Ishikawa (cell line): ENCODE measurements at regions not wholly inside any gene's neighbourhood (a gene's known extent, or its start where the extent isn't known, plus 50 kb on each side); places are given as distances from the start of the nearest gene placed in this dataset.

ENCODE experiments used
- CEBPB ChIP-seq: IDR thresholded peaks from 2 replicates; pipeline ENCODE4 v1.6.1; 2012
- CREB1 ChIP-seq: IDR thresholded peaks from 2 replicates; pipeline ENCODE4 v1.6.1; 2012; ENCODE audit warnings: low read depth
- EGR1 ChIP-seq: IDR thresholded peaks from 2 replicates; pipeline ENCODE4 v1.6.1; 2012
- EP300 ChIP-seq: IDR thresholded peaks from 2 replicates; pipeline ENCODE4 v1.6.1; 2012; ENCODE audit warnings: borderline replicate concordance
- FOXM1 ChIP-seq: IDR thresholded peaks from 2 replicates; pipeline ENCODE4 v1.6.1; 2012; ENCODE audit warnings: low read depth, borderline replicate concordance
- MAX ChIP-seq: IDR thresholded peaks from 2 replicates; pipeline ENCODE4 v1.6.1; 2012
- NFIC ChIP-seq: IDR thresholded peaks from 2 replicates; pipeline ENCODE4 v1.6.1; 2012
- RAD21 ChIP-seq: IDR thresholded peaks from 2 replicates; pipeline ENCODE4 v1.6.1; 2012; ENCODE audit warnings: low read depth
- TAF1 ChIP-seq: IDR thresholded peaks from 2 replicates; pipeline ENCODE4 v1.6.1; 2012; ENCODE audit warnings: low read depth, mild to moderate bottlenecking
- TCF12 ChIP-seq: IDR thresholded peaks from 2 replicates; pipeline ENCODE4 v1.6.1; 2012; ENCODE audit warnings: low read depth
- TEAD4 ChIP-seq: IDR thresholded peaks from 2 replicates; pipeline ENCODE4 v1.6.1; 2012
- USF1 ChIP-seq: IDR thresholded peaks from 2 replicates; pipeline ENCODE4 v1.6.1; 2012
- YY1 ChIP-seq: IDR thresholded peaks from 2 replicates; pipeline ENCODE4 v1.6.1; 2012; ENCODE audit warnings: low read depth
- ZBTB7A ChIP-seq: IDR thresholded peaks from 2 replicates; pipeline ENCODE4 v1.6.1; 2012; ENCODE audit warnings: low read depth
- TF ChIP-seq, protein P1 (sequence below): IDR thresholded peaks from 2 replicates; pipeline ENCODE4 v1.6.1; 2012; ENCODE audit warnings: low read depth, mild to moderate bottlenecking

DNA sequence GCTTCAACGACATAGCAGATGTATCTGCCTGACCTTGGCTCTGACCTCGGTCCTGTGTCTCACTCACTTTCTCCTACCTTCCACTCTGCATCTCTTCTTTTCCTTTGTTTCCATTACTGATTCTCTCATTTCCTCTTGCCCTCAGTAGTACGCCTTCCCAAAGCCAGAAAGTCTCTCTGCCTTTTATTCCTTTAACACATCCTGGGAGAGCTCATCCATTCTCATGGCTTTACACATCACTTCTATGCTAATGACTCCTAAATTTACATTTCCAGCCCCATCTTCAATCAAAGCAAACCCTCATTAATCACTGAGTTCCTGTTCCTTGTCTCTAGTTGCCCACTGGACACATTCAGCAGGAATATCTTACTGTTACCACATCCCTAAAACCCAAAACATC is 938.6 kb downstream of the NTRK3 start:
- TF ChIP-seq NFIC (no peak), TAF1 (no peak), MAX (no peak), EGR1 (no peak), TEAD4 (no peak), FOXM1 (no peak), EP300 (no peak), USF1 (no peak), ZBTB7A (no peak), CREB1 (no peak), CEBPB (no peak)
- TF ChIP-seq, protein P1, sequence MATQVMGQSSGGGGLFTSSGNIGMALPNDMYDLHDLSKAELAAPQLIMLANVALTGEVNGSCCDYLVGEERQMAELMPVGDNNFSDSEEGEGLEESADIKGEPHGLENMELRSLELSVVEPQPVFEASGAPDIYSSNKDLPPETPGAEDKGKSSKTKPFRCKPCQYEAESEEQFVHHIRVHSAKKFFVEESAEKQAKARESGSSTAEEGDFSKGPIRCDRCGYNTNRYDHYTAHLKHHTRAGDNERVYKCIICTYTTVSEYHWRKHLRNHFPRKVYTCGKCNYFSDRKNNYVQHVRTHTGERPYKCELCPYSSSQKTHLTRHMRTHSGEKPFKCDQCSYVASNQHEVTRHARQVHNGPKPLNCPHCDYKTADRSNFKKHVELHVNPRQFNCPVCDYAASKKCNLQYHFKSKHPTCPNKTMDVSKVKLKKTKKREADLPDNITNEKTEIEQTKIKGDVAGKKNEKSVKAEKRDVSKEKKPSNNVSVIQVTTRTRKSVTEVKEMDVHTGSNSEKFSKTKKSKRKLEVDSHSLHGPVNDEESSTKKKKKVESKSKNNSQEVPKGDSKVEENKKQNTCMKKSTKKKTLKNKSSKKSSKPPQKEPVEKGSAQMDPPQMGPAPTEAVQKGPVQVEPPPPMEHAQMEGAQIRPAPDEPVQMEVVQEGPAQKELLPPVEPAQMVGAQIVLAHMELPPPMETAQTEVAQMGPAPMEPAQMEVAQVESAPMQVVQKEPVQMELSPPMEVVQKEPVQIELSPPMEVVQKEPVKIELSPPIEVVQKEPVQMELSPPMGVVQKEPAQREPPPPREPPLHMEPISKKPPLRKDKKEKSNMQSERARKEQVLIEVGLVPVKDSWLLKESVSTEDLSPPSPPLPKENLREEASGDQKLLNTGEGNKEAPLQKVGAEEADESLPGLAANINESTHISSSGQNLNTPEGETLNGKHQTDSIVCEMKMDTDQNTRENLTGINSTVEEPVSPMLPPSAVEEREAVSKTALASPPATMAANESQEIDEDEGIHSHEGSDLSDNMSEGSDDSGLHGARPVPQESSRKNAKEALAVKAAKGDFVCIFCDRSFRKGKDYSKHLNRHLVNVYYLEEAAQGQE = no peak

- TF ChIP-seq YY1 (no peak), USF1 (no peak), EP300 (no peak), TEAD4 (no peak), TCF12 (no peak), EGR1 (no peak)
- TF ChIP-seq, protein P1 = no peak
Measured at GRCh38 chr15:87312221-87312620, 944.3 kb downstream of the NTRK3 start.

DNA sequence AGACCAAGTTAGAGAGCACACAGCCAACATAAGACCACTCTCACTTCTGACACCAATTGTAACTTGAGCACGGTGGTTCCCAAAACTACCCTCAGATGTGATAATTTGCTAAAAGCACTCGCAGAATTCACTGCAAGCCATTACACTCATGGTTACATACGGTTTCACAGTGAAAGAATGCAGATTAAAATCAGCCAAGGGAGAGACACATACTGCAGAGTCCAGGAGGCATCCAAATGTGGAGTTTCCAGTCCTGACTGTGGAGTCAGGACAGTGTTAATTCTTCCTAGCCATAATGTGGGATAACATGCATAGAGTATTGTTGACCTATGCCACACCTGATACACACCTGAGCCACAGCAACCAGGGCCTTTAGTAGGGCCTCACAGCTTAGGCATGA is 956.4 kb downstream of the NTRK3 start:
- TF ChIP-seq, protein P1 = no peak
- TF ChIP-seq CREB1 = no peak
- no peak for TF ChIP-seq TEAD4
- no peak for TF ChIP-seq TAF1
- no peak for TF ChIP-seq EP300
- no peak for TF ChIP-seq FOXM1
- TF ChIP-seq EGR1 = no peak
- TF ChIP-seq NFIC = no peak
- TF ChIP-seq TCF12 = no peak
- TF ChIP-seq RAD21 = no peak
- no peak for TF ChIP-seq ZBTB7A
- no peak for TF ChIP-seq USF1
- no peak for TF ChIP-seq MAX

GRCh38 chr15:87294854-87295253 is 961.7 kb downstream of the NTRK3 start:
- TF ChIP-seq FOXM1 (no peak), CEBPB (no peak), YY1 (no peak), USF1 (no peak), EGR1 (no peak), TCF12 (no peak), TEAD4 (no peak)
- TF ChIP-seq, protein P1 = no peak
